GM21528 (cell line): ENCODE measurements at regions not wholly inside any gene's neighbourhood (a gene's known extent, or its start where the extent isn't known, plus 50 kb on each side); places are given as distances from the start of the nearest gene placed in this dataset.

Experiments
- ATAC-seq: cut with Tn5 transposase; IDR thresholded peaks from one replicate; pipeline ENCODE4 v1.9.1; 2021; ENCODE audit warnings: mild to moderate bottlenecking, moderate library complexity; ENCODE audit not compliant: unreplicated experiment, low FRiP score

DNA sequence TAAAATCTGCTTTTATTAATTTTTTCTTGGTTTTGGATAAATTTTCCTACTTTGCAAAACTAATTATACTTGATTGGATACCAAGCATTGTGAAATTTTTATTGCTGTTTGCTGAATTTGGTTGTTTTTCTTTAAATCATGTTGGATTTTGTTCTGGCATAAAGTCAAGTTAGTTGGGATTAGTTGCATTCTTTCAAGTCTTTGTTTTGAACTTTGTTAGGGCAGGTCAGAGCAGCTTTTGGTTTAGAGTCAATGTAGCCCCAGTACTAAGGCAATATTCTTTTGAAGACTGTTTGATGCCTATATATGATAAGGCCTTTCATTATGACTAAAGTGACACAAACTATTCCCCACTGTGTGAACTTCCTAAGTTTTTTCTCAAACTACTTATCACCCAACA lies 531.1 kb downstream of the RASEF start:
- ATAC-seq: no peak

GRCh38 chr9:82532504-82533180 lies 530.3 kb downstream of the RASEF start:
- ATAC-seq: no peak

GRCh38 chr9:82535432-82535998 lies 527.4 kb downstream of the RASEF start:
- ATAC-seq: no peak

GRCh38 chr9:82538634-82539033 lies 524.3 kb downstream of the RASEF start:
- ATAC-seq: no peak

GRCh38 chr9:82539146-82539545 lies 523.8 kb downstream of the RASEF start:
- ATAC-seq: no peak

GRCh38 chr9:82539856-82540579 lies 522.9 kb downstream of the RASEF start:
- no peak for ATAC-seq

DNA sequence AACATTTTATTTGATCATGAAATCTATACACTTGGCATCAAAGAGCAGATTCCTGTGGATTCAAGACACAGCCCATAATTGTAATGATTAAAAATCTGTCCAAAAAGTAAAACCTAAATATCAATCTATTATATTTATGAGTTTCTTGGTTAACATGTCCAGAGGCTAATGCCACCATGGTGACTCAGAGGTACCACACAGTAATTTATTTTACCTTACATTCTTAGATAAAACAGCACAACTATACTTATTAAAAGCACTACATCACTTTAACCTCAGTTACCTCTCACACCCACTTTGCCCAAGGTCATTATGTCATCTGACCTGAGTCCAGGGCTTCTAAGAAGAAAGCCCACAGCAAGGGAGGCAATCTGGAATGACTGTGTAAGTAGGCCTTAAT lies 519.2 kb downstream of the RASEF start:
- no peak for ATAC-seq

DNA sequence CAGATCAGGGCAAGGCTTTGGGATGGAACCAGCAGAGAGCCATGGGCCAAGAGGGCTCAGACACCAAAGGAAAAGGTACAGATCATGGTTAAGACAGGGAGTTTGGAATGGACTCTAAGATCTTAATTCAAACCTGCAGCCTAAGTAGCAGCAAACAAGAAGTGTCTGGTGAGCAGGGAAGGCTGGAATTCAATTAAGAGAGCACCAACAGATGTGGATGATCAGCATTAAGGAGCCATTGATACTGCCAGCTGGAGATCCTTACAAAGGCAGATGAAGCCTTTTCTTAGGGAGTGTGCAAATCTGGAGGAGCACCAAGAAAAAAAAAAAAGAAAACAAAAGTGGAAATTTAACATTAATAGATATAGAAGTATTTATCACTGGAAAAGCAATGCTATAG lies 516.8 kb downstream of the RASEF start:
- ATAC-seq: no peak

- no peak for ATAC-seq
Observed at GRCh38 chr9:82547995-82548394, 514.9 kb downstream of the RASEF start.

GRCh38 chr9:82549174-82549821 lies 513.6 kb downstream of the RASEF start:
- ATAC-seq: no peak

DNA sequence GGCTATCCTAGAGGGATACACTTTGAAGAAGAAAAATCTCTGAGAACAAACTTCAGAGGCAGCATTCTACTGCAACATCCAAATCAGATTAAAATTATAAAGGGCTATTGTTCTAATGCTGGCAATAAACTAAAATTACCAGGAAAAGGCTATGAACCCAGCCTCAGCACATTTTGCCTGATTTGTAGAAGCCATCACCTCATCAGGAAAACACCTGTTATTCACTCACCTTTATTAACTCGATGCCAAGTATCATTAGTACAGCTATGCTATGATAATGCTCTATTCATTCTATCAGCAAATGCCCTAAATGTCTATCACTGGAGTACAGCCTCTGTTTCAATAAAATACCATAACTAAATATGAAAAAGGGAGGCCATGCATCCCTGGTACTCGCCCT lies 510.2 kb downstream of the RASEF start:
- no peak for ATAC-seq

GRCh38 chr9:82553654-82554366 lies 509.1 kb downstream of the RASEF start:
- ATAC-seq: no peak

DNA sequence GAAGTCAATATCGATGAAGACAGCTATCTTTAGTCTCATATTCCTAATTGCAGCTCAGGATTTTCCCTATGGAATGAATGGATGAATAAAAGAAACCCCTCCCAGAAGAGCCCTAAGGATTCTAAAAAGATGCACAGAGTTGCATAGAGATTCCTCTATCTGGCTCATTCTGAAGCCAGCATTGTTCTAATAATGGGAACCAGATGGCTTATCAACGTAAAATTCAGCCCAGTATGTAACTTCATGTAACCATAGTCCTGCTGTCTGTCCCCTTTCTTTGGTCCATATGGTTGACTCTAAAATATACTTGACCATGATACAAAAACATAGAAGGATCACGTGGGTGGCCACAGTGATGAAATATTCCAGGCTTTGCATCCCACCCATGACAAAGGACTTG lies 508.6 kb downstream of the RASEF start:
- ATAC-seq: no peak

DNA sequence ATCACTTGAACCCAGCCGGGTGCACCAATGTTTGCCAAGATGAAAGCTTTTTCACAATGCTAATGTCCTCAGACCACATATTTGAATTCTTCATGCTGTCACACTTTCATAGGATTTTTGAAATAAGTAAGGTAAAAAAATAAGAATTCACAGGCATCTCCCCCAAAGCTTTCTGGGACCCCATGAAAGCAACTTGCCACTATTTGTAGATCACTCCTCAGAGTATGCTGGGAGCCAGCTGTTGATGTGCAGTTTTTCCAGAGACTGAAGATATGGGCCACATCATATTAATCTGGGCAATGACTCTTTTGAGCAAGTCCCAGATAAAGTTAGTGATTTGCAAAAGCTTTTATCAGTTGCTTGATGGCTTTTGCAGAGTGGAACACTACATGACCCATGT lies 507.9 kb downstream of the RASEF start:
- no peak for ATAC-seq

DNA sequence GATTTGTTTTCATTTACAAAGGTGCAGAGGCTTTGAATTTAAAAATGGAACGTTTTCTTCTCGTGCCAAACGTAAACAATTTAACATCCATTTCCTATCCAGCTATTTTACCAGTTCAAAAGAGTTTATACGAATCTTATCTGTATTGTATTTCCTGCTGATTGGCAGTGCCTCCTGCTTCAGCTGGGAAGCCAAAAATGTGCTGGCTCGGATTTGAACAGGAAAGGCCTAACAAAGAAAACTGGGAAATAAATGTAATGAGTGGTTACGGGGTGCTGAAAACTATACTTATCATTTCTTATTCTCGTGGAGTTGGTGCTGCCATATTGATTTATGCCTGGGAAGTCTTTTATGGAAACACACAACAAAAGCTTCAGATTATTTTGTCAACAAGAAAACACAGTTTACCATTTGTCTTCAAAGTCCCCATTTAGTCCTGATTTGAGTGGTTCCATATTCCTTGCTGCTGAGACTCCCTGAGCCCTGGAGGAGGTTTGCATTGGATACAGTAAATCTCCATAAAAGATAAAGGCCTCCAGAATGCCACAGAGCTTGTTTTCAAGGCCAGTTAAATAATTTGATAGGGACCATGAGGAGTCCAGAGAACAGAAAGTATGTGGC lies 507.4 kb downstream of the RASEF start:
- ATAC-seq: no peak

- no peak for ATAC-seq
Observed at GRCh38 chr9:82558346-82558745, 504.6 kb downstream of the RASEF start.

DNA sequence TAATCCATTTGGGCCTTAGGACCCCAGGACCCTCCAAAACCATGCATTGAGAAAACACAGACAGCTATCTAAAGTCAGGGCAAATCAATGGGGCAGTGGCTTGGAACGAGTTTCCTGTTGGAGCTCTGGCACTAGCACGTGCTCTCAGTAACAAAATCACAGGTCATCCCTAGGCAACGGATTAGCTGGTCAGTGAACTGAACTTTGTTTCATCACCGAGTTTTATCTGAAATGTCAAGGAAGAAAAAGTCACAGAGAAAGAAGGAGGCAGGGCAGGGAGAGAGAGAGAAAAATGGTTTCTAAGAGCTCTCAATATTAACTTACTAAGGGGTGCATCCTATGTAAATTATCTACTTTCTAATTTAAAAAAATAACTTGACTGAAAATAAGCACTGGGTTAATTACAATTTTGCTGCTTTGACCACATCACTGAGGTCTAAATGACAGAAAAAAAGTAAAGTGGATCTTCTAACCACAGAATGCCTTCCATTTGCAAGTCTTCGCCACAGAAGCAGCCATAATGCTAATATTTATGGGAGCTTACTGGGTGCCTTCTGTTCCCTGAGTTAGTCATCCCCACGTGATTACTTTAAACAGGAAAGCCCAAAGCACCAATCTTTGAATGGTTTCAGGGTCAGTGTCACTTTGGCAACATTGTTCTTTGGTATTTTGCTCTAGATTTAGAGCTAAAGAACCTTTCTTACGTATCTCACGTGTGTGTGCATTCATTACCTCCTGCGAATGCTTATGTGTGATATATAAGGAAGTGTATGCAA lies 503.9 kb downstream of the RASEF start:
- no peak for ATAC-seq

DNA sequence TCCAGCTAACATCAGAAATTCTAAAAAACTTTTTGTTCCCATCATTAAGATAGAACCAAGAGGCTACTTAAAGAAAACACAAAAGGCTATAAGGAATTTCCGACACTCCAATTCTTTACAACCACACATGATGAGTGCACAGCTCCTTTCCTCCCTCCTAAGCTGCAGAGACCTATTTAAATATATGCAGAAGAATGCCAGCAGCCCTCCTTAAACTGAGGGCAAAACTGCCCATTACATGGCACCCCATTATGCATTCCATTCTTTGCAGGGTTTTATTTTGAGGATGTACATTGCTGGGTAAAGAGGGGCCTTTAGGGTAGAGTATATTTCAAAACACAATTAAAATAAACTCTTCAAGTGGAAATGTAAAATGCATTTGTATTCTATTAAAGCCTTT lies 502.9 kb downstream of the RASEF start:
- no peak for ATAC-seq

DNA sequence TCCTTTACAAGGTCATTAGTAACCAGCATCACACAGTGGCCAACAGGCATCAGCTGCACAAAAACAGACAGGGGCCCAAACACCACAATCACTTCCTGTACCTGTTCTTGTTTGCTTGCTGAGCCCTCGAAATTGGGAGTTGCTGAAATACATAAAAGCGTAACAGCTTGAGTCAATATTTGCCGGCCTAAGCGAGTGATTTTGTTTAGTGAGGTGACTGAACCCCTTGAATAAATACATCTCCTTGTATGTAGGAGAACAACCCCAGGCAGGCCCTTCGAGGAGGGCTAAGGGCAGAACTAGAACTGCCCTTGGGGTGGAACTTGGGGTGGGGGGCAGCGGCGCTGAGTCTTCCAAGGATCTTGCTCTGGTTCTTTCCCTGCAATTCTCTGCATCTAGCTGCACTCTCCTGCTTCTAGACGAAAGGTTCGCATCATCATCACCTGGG lies 502.5 kb downstream of the RASEF start:
- ATAC-seq: no peak

GRCh38 chr9:82563094-82563493 lies 499.8 kb downstream of the RASEF start:
- ATAC-seq: no peak
